HCT116 (cell line): ENCODE measurements at regions not wholly inside any gene's neighbourhood (a gene's known extent, or its start where the extent isn't known, plus 50 kb on each side); places are given as distances from the start of the nearest gene placed in this dataset.

Experiments
- ATAC-seq: fragments of 200-7000 bp; cut with Tn5 transposase; 2 replicates; pipeline ENCODE4 v1.9.1; 2020; ENCODE audit warnings: mild to moderate bottlenecking, moderate library complexity
- BruUV-seq: library from RNA; stranded (reverse); fragments of 400-500 nt; replicated peaks from 2 replicates; lab custom pipeline; 2021; lab: Mats Ljungman, UMichigan
- CTCF ChIA-PET: fragments of 300-600 bp; sonication (Branson Sonifier 250); formaldehyde crosslinking; loops from one replicate; lab custom pipeline; 2021; ENCODE audit warnings: antibody characterized with exemption; lab: Charles Lee
- POLR2A ChIA-PET: fragments of 300-600, 350-600 bp; sonication (Branson Sonifier 250); formaldehyde crosslinking; loops from one replicate; lab custom pipeline; 2021; ENCODE audit warnings: antibody characterized with exemption; lab: Charles Lee
- RAD21 ChIA-PET, 2 experiments: fragments of 300-600 bp; sonication (Branson Sonifier 250); formaldehyde crosslinking; loops; one replicate each; lab custom pipeline; 2023; ENCODE audit warnings: low total read pairs in 2 of 2; ENCODE audit not compliant: uncharacterized antibody in 2 of 2, unreplicated experiment in 2 of 2, low non-redundant PET in 1 of 2; lab: Charles Lee
- DNase-seq: peaks from one replicate; pipeline ENCODE4 v3.0.0-alpha.2; 2010; ENCODE audit warnings: low read depth, low spot score
- H2AFZ ChIP-seq: fragments of 200-600 bp; shearing (Covaris generic), sonication (generic); 2 replicates; pipeline ENCODE4 v1.6.1; 2017; ENCODE audit warnings: low read depth, mixed run types, mixed read lengths, antibody characterized with exemption, low read length; ENCODE audit not compliant: poor library complexity, severe bottlenecking
- H3K27ac ChIP-seq: 2 replicates; pipeline ENCODE4 v1.5.1; 2012; ENCODE audit warnings: low read depth, low read length
- H3K27me3 ChIP-seq: fragments of 200-600 bp; sonication (generic); 2 replicates; pipeline ENCODE4 v1.6.1; 2016; ENCODE audit warnings: mixed run types, low read length, mixed read lengths; ENCODE audit not compliant: insufficient read depth
- H3K36me3 ChIP-seq, 2 experiments: fragments of 200-500 bp in 1 of 2; fragments of 200-600 bp in 1 of 2; sonication (Bioruptor generic) in 1 of 2; sonication (generic) in 1 of 2; 2 replicates each; pipeline versions ENCODE4 v1.5.1 to v1.6.1; 2014 to 2016; ENCODE audit warnings: low read length in 2 of 2, inconsistent platforms in 1 of 2, mixed read lengths in 1 of 2, mixed run types in 1 of 2; ENCODE audit not compliant: insufficient read depth in 2 of 2, control insufficient read depth in 1 of 2
- H3K4me1 ChIP-seq, 2 experiments: fragments of 200-600 bp in 1 of 2; sonication (generic) in 1 of 2; 2 replicates each; pipeline versions ENCODE4 v1.5.1 to v1.6.1; 2012 to 2017; ENCODE audit warnings: low read length in 2 of 2, inconsistent platforms in 1 of 2, mild to moderate bottlenecking in 1 of 2, mixed read lengths in 1 of 2, mixed run types in 1 of 2, moderate library complexity in 1 of 2; ENCODE audit not compliant: insufficient read depth in 2 of 2, control insufficient read depth in 1 of 2
- H3K4me2 ChIP-seq: fragments of 200-600 bp; sonication (generic); 2 replicates; pipeline ENCODE4 v1.6.1; 2017; ENCODE audit warnings: mixed run types, low read length, mixed read lengths
- H3K4me3 ChIP-seq, 2 experiments: fragments of 200-600 bp in 1 of 2; sonication (generic) in 1 of 2; replicated peaks in 1 of 2; 2 replicates each; pipeline ENCODE4 v1.5.1; 2011 to 2016; ENCODE audit warnings: low read length in 2 of 2, control low read depth in 1 of 2, low read depth in 1 of 2, mild to moderate bottlenecking in 1 of 2, mixed read lengths in 1 of 2, mixed run types in 1 of 2
- H3K79me2 ChIP-seq: fragments of 200-600 bp; sonication (generic); 2 replicates; pipeline ENCODE4 v1.6.1; 2017; ENCODE audit warnings: mild to moderate bottlenecking, mixed run types, low read length, moderate library complexity, mixed read lengths; ENCODE audit not compliant: insufficient read depth
- H3K9ac ChIP-seq: fragments of 200-600 bp; sonication (generic); 2 replicates; pipeline ENCODE4 v1.6.1; 2016; ENCODE audit warnings: low read length, mixed read lengths
- H3K9me2 ChIP-seq: fragments of 200-600 bp; sonication (generic), shearing (Covaris generic); 2 replicates; pipeline ENCODE4 v1.6.1; 2017; ENCODE audit warnings: mixed run types, mild to moderate bottlenecking, moderate library complexity; ENCODE audit not compliant: insufficient read depth
- H3K9me3 ChIP-seq, 2 experiments: fragments of 200-500 bp in 1 of 2; fragments of 200-600 bp in 1 of 2; sonication (Bioruptor generic) in 1 of 2; sonication (generic) in 1 of 2; 2 replicates each; pipeline ENCODE4 v1.6.1; 2014 to 2017; ENCODE audit warnings: low read length in 2 of 2, mixed read lengths in 2 of 2, inconsistent platforms in 1 of 2, low read depth in 1 of 2, mild to moderate bottlenecking in 1 of 2, mixed run types in 1 of 2, moderate library complexity in 1 of 2; ENCODE audit not compliant: control insufficient read depth in 1 of 2, insufficient read depth in 1 of 2
- H4K20me1 ChIP-seq: fragments of 200-600 bp; sonication (generic), shearing (Covaris generic); 2 replicates; pipeline ENCODE4 v1.6.1; 2017; ENCODE audit warnings: mixed run types, mild to moderate bottlenecking, moderate library complexity; ENCODE audit not compliant: insufficient read depth
- CEBPB ChIP-seq: IDR thresholded peaks from 2 replicates; pipeline ENCODE4 v1.6.1; 2012; ENCODE audit warnings: low read depth
- EGR1 ChIP-seq: IDR thresholded peaks from 2 replicates; pipeline ENCODE4 v1.6.1; 2012; ENCODE audit warnings: low read depth
- ELF1 ChIP-seq: IDR thresholded peaks from 2 replicates; pipeline ENCODE4 v1.6.1; 2012; ENCODE audit warnings: low read depth, borderline replicate concordance
- EZH2 ChIP-seq: fragments of 200-600 bp; sonication (generic); IDR thresholded peaks from 2 replicates; pipeline ENCODE4 v1.6.1; 2017; ENCODE audit warnings: antibody characterized with exemption, mixed run types
- POLR2A ChIP-seq: IDR thresholded peaks from 2 replicates; pipeline ENCODE4 v1.7.0; 2011; ENCODE audit warnings: borderline replicate concordance; ENCODE audit not compliant: insufficient read depth, insufficient read length; ENCODE audit errors: extremely low read depth
- POLR2AphosphoS5 ChIP-seq: IDR thresholded peaks from 2 replicates; pipeline ENCODE4 v1.6.1; 2011; ENCODE audit warnings: mild to moderate bottlenecking, low read depth, low read length, moderate library complexity
- RAD21 ChIP-seq: IDR thresholded peaks from 2 replicates; pipeline ENCODE4 v1.6.1; 2012; ENCODE audit warnings: low read depth, mild to moderate bottlenecking
- SIN3A ChIP-seq: IDR thresholded peaks from 2 replicates; pipeline ENCODE4 v1.6.1; 2012; ENCODE audit warnings: low read depth
- SP1 ChIP-seq: IDR thresholded peaks from 2 replicates; pipeline ENCODE4 v1.6.1; 2012; ENCODE audit warnings: low read depth
- ZFX ChIP-seq: fragments of 450-650 bp; IDR thresholded peaks from 2 replicates; pipeline ENCODE4 v1.6.1; 2017
- ZNF274 ChIP-seq: fragments of 200-500 bp; sonication (Bioruptor generic); IDR thresholded peaks from 2 replicates; pipeline ENCODE4 v1.6.1; 2014; ENCODE audit warnings: mild to moderate bottlenecking, low read depth, low read length, inconsistent platforms
- intact Hi-C: fragments of 100-400 bp; cut with micrococcal nuclease; formaldehyde crosslinking; loops from 2 replicates; pipeline ENCODE4 v1.10.0; 2022
- TF ChIP-seq, protein P1 (sequence below), 3 experiments: fragments of 200-600 bp in 1 of 3; sonication (generic) in 1 of 3; IDR thresholded peaks in 2 of 3; conservative IDR thresholded peaks in 1 of 3; 2 replicates each; pipeline ENCODE4 v1.5.1; 2012 to 2017; ENCODE audit warnings: low read depth in 2 of 3, low read length in 2 of 3, antibody characterized with exemption in 1 of 3, borderline replicate concordance in 1 of 3, control low read depth in 1 of 3, mild to moderate bottlenecking in 1 of 3, mixed read lengths in 1 of 3, mixed run types in 1 of 3, moderate library complexity in 1 of 3; ENCODE audit not compliant: insufficient read depth in 1 of 3
- TF ChIP-seq, protein P2 (sequence below): IDR thresholded peaks from 2 replicates; pipeline ENCODE4 v1.6.1; 2012
- TF ChIP-seq, protein P3 (sequence below): IDR thresholded peaks from 2 replicates; pipeline ENCODE4 v1.6.1; 2011; ENCODE audit warnings: mild to moderate bottlenecking, low read length, moderate library complexity; ENCODE audit not compliant: insufficient replicate concordance; ENCODE audit errors: extremely low read depth
- TF ChIP-seq, protein P4 (sequence below): IDR thresholded peaks from 2 replicates; pipeline ENCODE4 v1.6.1; 2012

DNA sequence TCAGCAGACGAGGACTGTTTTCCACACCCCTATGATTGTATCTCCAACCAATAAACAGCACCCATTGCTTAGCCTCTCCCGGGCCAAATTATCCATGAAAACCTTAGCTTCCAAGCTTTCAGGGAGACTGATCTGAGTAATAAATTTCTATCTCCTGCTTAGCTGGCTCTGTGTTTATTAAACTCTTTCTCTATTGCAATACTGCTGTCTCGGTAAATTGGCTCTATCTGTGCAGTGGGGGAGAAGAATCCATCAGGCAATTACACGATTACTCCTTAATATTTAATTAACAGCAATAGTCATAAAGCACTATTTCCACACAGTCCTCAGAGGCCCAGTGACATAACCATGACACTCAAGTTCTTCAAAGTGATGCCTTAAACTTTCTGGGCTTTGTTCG is 1122.8 kb downstream of the TYW1 start:
- TF ChIP-seq POLR2A (no peak), EZH2 (no peak), SP1 (no peak), CEBPB (no peak), ZFX (no peak), POLR2AphosphoS5 (no peak), RAD21 (no peak)
- TF ChIP-seq, protein P1, sequence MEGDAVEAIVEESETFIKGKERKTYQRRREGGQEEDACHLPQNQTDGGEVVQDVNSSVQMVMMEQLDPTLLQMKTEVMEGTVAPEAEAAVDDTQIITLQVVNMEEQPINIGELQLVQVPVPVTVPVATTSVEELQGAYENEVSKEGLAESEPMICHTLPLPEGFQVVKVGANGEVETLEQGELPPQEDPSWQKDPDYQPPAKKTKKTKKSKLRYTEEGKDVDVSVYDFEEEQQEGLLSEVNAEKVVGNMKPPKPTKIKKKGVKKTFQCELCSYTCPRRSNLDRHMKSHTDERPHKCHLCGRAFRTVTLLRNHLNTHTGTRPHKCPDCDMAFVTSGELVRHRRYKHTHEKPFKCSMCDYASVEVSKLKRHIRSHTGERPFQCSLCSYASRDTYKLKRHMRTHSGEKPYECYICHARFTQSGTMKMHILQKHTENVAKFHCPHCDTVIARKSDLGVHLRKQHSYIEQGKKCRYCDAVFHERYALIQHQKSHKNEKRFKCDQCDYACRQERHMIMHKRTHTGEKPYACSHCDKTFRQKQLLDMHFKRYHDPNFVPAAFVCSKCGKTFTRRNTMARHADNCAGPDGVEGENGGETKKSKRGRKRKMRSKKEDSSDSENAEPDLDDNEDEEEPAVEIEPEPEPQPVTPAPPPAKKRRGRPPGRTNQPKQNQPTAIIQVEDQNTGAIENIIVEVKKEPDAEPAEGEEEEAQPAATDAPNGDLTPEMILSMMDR (IDR thresholded peaks at IDR 0.05 in 2 of 3, conservative IDR thresholded peaks at IDR 0.05 in 1 of 3; ENCODE audit: borderline replicate concordance in 1 of 3, insufficient read depth in 1 of 3, low read depth in 2 of 3, low read length in 2 of 3): no peak
- no peak overlapping the region for H3K4me2 ChIP-seq
- H4K20me1 ChIP-seq: no peaks in the 10 kb centered on the region
- H3K4me3 ChIP-seq: no peak overlapping the region
- no peaks in the 10 kb centered on the region for H3K4me1 ChIP-seq
- no peak overlapping the region for H2AFZ ChIP-seq
- no TSS peak for BruUV-seq
- no peak overlapping the region for H3K27ac ChIP-seq
- H3K9ac ChIP-seq: no peak overlapping the region
- ChIA-PET CTCF (no interaction called here), POLR2A (no interaction called here), RAD21 (no interaction called here)
- no peaks in the 10 kb centered on the region for H3K79me2 ChIP-seq
- H3K36me3 ChIP-seq: no peaks in the 10 kb centered on the region
- DNase-seq (no peak), ATAC-seq (no peak)
- H3K27me3 ChIP-seq: no peaks in the 10 kb centered on the region
- H3K9me3 ChIP-seq: peaks cover 6 to 8% of the 10 kb centered on the region in 2 experiments; a peak in 2 of 4 replicates
- H3K9me2 ChIP-seq: no peaks in the 10 kb centered on the region
- intact Hi-C loops: no loop called here

DNA sequence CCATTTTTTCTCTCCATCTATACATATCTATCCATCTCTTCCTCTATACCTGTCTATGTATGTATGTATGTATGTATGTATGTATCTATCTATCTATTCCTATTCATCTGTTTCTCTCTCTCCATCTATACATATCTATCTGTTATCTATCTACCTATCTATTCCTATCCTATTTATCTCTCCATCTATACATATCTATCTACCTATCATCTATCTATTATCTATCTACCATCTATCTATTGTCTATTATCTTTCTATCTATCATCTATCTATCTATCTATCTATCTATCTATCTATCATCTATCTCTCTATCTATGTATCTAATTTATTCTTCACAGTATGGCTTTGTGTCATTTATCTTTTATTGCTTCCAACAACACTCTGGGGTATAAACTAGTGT is 1124.4 kb downstream of the TYW1 start:
- ATAC-seq (no peak), DNase-seq (no peak)
- ChIA-PET RAD21 (no interaction called here), POLR2A (no interaction called here), CTCF (no interaction called here)
- no TSS peak for BruUV-seq
- Histone ChIP-seq H3K4me3 (no peak overlapping the region), H3K27ac (no peak overlapping the region), H3K9me3 (peaks cover 6 to 8% of the 10 kb centered on the region in 2 experiments; a peak in 2 of 4 replicates), H3K36me3 (no peaks in the 10 kb centered on the region), H3K9ac (no peak overlapping the region), H4K20me1 (no peaks in the 10 kb centered on the region), H3K27me3 (no peaks in the 10 kb centered on the region), H3K9me2 (no peaks in the 10 kb centered on the region), H2AFZ (no peak overlapping the region), H3K4me1 (no peaks in the 10 kb centered on the region), H3K79me2 (no peaks in the 10 kb centered on the region), H3K4me2 (no peak overlapping the region)
- intact Hi-C loops: no loop called here
- TF ChIP-seq SIN3A (no peak), SP1 (no peak), ZNF274 (no peak), ELF1 (no peak), EGR1 (no peak), EZH2 (no peak)
- TF ChIP-seq, protein P2, sequence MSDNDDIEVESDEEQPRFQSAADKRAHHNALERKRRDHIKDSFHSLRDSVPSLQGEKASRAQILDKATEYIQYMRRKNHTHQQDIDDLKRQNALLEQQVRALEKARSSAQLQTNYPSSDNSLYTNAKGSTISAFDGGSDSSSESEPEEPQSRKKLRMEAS: no peak
- TF ChIP-seq, protein P3, sequence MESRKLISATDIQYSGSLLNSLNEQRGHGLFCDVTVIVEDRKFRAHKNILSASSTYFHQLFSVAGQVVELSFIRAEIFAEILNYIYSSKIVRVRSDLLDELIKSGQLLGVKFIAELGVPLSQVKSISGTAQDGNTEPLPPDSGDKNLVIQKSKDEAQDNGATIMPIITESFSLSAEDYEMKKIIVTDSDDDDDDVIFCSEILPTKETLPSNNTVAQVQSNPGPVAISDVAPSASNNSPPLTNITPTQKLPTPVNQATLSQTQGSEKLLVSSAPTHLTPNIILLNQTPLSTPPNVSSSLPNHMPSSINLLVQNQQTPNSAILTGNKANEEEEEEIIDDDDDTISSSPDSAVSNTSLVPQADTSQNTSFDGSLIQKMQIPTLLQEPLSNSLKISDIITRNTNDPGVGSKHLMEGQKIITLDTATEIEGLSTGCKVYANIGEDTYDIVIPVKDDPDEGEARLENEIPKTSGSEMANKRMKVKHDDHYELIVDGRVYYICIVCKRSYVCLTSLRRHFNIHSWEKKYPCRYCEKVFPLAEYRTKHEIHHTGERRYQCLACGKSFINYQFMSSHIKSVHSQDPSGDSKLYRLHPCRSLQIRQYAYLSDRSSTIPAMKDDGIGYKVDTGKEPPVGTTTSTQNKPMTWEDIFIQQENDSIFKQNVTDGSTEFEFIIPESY: no peak
- TF ChIP-seq, protein P4, sequence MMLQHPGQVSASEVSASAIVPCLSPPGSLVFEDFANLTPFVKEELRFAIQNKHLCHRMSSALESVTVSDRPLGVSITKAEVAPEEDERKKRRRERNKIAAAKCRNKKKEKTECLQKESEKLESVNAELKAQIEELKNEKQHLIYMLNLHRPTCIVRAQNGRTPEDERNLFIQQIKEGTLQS: no peak
